ENCODE measurements at regions not wholly inside any gene's neighbourhood (a gene's known extent, or its start where the extent isn't known, plus 50 kb on each side); places are given as distances from the start of the nearest gene placed in this dataset.

DNA sequence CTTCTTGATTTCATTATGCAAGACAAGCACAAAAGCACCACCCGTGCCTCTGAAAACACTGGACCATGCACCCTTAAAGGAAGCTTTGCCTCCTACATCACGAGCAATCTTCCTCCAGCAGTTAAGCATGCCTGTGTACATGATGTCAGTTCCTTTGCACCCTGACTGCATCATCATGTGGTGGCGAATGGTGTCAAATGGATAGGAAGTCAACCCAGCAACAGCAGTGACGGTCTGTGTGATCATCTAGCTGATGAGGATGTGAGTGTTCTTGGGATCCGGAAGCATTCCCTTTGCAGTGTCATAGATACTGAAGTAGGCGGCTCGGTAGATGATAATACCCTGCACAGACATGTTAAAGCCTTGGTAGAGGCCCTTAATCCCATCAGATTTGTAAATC is 240.7 kb upstream of the FAM98A start:
- no peak for DNase-seq (ENCODE audit: low read depth in 2 of 2, low spot score in 1 of 2)

DNA sequence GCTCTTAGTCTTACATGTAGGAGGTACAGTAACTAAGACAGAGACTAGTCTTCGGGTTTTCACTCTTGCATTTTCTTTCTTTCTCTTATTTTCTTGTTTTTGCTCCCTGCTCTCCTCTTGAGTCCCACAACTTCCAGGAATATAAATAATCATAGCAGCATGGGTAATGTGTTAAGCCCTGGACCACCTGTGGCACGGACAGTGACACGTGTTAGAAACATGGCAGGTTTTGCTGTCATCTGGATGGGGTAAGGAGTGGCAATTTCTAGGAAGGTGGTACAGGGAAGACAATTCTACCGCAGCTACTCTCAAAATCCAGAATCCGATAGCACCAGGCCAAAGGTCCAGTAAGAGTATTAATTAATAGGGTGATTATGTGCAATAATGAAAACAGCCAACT is 237.5 kb upstream of the FAM98A start:
- no peak for DNase-seq (ENCODE audit: low read depth in 2 of 2, low spot score in 1 of 2)

DNA sequence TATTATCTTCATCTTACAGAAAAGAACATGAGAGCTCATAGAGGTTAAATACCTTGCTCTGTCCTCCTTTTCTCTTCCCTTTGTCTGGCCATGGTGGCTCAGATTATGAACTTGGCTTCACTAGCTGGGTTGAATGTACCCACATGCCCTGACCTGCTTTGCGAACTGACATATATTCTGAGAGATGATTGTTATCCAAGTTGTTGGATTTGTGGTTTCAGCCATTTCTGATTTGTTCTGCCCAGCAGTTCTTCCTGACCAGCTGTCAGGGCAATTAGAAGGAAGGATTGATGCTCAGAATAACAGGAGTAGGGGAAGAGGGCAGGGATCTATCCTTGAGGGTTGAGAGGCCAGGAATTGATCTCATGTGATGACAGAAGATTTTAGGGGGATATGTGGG is 236.8 kb upstream of the FAM98A start:
- DNase-seq (ENCODE audit: low read depth in 2 of 2, low spot score in 1 of 2), result no peak

DNA sequence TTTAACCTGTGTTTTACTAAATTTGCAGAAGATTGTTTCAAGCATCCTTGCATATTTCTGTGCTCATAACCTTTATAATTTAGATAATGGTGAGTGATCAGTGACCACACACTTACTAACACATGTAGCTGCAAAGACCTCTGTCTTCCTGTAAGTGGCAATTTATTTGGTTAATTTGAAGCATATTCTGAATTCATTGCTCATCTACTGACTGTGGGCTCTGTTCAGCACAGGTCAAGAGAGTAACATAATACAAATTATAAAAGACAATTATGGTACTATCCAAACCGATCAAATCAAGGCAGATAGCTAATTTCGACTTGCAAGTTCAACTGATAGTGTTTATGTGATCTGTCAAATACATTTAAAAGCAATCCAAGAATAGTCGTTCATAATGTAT is 223.9 kb upstream of the FAM98A start:
- DNase-seq (ENCODE audit: low read depth in 2 of 2, low spot score in 1 of 2), result no peak

DNA sequence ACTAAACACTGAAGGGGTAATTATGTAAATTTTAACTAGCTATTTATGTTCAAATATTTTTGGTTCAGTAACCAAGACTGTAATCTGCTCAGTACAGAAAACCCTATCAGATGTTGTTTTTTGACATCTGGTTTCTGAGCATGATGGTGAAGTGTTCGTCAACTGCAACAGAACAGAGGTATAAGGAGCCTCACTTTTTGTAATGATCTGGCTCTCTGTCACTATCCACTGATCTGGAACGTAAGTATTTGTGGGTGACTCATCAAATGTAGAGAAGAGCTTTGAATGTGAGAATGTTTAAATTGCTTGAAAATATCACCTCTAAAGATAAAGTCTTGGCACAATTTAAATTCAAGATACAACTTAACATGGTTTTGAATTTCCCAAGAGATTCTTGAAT is 213.6 kb upstream of the FAM98A start:
- no peak for DNase-seq (ENCODE audit: low read depth in 2 of 2, low spot score in 1 of 2)

DNA sequence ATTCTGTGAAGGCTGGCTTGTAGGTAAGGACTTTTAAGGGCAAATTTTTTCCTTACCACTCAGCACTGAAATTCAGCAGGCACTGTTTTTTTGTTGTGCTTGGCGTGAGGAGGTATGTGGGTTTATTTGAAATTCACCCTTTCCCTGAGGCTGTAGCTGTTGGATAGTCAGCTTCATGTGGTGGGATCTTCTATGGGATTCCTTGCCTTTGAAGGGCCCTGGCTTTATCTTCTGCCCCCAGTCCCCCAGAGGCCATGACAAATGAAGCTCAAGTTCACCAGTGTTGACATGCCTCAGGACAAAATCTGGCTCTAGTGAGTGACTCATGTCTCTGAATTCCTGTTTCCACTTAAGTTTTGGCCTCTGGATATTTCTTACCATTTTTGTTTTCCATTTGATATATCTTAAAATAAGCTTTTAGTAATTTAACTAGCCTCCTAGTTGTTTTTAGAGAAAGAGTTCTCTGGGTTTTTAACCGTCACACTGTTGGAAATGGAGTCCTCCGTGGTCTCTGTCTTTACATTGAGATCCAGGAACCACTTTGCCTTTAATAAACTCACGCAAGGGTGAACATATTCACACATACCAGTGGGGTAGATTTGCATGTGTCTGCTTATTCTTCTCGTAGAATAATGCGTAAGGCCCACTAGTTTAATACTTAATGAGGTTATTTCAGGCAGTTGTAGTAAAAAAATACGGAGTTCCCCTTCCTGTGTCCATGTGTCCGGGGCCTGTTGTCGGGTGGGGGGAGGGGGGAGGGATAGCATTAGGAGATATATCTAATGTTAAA is 211.1 kb upstream of the FAM98A start:
- DNase-seq (ENCODE audit: low read depth in 2 of 2, low spot score in 1 of 2), result no peak

DNA sequence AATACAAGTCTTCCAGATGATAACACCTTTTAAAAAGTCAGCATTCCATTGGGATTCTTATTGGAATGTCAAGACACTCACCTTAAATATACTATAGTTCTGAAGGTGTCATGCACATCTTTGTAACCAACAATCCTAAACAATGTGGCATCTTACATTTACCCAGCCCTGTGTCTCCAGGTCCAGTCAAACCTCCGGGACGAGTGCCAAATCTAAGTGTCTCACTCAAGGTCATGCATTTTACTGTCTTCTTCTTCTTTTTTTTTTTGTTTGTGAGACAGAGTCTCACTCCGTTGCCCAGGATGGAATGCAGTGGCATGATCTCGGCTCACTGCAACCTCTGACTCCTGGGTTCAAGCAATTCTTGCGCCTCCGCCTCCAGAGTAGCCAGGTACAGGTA is 206.9 kb upstream of the FAM98A start:
- DNase-seq (ENCODE audit: low read depth in 2 of 2, low spot score in 1 of 2), result no peak

DNA sequence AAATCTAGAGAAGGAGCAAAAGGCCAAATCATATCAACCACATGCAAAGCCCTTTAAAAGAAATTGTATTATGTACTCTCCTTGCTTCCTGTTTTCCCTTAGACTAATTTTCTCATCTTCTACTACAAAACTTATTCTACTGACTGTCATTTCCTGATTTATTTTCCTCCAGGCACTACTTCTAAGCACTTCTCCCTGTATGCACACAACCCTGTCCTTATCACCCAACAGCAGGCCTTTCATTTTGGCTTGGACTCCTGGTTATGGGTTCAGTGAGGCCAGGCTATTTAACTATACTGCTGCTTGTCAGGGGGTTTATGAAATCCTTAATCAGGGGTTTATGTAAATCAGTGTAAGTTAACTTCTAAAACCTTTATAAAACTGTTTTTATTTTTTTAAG is 205.1 kb upstream of the FAM98A start:
- no peak for DNase-seq (ENCODE audit: low read depth in 2 of 2, low spot score in 1 of 2)

DNA sequence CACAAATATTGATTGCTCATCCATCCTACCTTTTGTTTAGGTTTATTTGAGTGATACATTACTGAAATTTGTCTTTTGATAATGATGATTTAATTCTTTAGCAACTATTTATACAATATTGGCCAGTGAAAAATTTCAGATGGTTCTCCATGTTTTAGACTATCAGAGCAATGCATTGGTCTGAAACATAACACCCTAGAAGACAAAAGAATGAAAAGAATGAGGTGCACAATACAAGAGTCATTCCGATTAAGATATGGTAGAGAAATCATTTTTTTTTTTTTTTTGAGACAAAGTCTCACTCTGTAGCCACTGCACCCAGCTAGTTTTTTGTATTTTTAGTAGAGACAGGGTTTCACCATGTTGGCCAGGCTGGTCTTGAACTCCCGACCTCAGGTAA is 197.4 kb upstream of the FAM98A start:
- no peak for DNase-seq (ENCODE audit: low read depth in 2 of 2, low spot score in 1 of 2)

DNA sequence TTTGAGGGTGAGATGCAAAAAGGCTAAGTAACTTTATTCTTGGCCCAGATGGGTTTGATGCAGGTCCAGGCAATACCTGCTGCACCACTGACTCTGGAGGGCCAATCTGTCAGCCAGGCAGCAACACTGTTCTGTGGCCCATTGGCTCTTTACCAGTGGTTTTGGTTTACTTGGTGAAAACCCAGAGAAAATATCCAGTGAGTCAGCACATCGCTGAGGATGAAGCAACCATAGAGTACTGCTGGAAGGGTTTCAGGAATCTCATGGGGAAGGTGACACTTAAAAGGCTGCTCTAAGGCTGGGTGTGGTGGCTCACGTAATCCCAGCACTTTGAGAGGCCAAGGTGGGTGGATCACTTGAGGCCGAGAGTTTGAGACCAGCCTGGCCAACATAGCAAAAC is 192.5 kb upstream of the FAM98A start:
- DNase-seq (ENCODE audit: low read depth in 2 of 2, low spot score in 1 of 2), result no peak

DNA sequence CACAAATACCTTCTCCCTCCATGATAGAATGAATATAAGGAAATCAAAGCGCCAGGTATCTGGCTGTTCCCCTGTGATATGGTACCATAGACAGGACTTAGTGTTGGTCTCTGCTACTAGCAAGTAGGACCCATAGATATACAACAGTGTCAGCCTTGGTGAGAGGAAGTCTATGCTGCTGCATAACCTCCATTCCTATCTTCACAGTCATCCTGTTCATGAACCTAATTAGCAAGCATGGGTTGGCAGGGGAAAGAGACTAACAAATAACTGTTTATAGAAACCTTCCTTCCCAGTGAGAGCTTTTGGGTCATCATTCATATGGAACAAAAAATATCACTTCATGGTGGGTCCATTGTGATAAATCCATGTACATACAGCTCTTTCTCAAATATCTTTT is 188.9 kb upstream of the FAM98A start:
- DNase-seq (ENCODE audit: low read depth in 2 of 2, low spot score in 1 of 2), result no peak

DNA sequence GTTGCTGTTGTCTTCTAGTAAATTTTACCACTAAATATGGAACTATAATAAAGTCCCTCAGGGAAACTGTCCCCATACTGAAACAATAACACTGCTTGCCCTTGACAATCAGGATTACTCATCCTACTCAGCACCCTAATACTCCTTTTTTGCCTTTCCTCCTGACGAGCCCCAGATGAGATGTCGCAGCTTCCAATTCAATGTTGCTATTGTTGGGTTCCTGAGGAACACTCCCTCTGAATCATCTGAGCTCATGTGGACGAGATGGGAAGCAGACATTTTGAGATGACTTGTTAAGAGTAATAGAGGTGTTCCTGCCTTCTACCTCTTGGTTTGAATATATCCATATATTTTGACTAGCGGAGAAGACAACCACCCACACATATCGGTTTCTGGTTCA is 187.8 kb upstream of the FAM98A start:
- DNase-seq (ENCODE audit: low read depth in 2 of 2, low spot score in 1 of 2), result no peak

DNA sequence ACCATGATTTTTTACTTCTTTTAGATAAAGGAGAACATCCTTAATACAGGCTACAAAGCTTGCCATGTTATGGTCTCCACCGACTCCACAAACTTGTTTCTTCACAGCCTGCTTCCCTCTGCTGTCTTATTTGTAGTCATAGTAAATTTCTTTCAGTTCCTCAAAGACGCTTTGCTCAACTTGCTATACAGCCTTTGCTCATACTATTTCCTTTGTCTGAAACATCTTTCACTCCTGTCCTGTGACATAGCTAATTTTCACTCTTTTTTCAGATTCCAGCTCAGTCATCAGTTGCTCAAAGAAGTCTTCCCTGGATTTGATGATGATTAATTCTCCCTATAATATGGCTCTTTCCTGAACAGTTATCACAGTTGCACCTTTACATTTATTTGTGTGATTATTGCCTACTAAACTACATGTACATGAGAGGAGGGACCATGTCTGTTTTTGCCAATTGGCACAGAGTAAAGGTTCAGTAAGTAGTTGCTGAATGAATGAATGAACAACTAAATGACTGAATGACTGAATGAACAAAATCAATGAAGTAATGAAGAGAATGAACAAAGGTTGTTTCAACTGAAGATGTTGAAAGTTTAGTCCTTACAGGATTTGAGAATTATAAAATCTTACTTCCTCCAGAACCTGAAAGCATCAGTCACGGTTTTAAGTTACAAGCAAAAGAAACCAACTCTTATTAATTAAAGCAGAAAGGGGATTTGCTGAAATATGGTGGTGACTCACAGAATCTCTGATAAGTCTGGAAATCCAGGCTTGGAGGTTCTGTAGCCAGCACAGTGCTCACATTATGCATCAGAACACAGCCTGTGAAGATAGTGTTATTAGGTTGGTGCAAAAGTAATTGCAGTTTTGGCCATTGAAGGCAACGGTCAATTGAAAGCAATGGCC is 186.4 kb upstream of the FAM98A start:
- no peak for DNase-seq (ENCODE audit: low read depth in 2 of 2, low spot score in 1 of 2)

DNA sequence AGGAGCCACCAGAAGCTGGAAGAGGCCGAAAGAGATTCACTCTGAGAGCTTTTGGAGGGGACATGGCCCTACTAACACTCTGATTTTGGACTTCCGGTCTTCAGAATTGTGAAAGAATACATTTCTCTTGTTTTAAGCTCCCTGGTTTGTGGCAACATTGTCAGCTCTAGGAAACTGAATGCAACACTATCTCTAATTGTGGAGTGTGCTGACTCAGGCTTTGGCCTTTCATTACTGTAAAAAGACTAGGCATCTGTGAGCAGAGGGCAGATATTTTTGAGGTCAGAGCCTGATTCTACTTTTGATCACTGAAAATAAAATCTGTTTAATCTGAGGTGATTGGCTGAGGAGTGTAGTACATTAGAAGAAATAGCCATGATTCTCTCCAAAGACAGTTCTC is 185.4 kb upstream of the FAM98A start:
- DNase-seq (ENCODE audit: low read depth in 2 of 2, low spot score in 1 of 2), result no peak

DNA sequence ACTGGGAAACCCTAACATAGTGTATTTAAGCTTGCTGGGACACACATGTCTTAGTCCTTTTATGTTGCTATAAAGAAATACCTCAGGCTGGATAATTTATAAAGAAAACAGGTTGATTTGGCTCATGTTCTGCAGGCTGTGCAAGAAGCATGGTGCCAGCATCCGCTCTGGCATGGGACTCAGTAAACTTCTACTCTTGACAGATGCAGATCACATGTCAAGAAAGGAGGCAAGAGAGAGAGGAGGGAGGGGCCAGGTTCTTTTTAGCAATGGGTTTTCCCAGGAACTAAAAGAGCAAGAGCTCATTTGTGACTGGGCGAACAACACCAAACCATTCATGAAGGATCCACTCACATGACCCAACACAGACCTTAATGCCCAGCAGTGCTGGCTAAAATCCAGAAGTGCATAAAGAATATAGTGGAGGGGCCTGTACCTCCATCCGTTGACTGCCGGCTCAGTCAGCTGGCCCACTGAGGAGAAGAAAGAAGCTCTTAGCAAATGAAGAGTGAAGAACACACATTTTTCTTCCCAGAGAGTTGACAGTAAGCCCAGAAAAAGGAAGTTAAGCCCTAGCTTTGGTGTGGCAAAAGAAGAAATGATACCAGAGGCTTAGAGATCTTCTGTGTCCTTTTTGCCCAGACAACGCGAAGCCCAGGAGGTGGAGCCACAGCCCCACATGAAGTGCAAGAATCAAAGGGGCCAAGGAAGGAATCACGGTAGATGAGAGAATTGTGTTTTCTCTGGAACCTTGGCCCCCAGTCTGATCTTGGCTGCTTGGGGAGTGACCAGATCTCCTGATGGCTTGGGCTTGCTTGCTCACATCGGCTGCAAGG is 183.5 kb upstream of the FAM98A start:
- DNase-seq (ENCODE audit: low read depth in 2 of 2, low spot score in 1 of 2), result no peak

DNA sequence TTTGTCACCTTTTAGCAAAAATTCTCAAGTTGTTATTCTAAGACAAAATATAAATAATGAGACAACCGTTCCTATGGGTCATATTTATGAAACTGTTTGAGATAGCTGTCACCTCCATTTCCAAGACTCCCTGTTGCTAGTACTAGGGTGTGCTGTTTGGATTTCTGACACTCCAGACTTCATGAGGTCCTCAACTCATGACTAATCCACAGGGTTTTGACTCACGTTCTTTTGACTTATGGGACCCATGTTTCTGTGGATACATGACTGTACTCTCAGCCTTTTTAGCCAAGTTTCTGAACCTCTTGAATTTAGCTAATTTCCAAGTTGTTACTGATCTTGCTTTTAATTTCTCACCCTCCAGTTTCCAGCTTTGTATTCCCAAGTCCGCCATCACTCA is 178.7 kb upstream of the FAM98A start:
- DNase-seq (ENCODE audit: low read depth in 2 of 2, low spot score in 1 of 2), result no peak

DNA sequence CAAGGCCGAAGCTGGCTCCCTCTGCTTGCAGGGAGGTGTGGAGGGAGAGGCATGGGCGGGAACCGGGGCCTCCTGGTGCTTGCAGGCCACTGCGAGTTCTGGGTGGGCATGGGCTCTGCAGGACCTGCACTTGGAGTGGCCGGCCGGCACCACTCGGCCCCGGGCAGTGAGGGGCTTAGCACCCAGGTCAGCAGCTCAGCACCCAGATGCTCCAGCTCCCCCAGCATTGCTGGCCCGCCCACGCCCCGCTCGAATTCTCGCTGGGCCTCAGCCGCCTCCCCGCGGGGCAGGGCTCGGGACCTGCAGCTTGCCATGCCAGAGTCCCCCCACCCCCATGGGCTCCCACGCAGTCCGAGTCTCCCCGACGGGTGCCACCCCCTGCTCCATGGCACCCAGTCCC is 176.2 kb upstream of the FAM98A start:
- no peak for DNase-seq (ENCODE audit: low read depth in 2 of 2, low spot score in 1 of 2)

DNA sequence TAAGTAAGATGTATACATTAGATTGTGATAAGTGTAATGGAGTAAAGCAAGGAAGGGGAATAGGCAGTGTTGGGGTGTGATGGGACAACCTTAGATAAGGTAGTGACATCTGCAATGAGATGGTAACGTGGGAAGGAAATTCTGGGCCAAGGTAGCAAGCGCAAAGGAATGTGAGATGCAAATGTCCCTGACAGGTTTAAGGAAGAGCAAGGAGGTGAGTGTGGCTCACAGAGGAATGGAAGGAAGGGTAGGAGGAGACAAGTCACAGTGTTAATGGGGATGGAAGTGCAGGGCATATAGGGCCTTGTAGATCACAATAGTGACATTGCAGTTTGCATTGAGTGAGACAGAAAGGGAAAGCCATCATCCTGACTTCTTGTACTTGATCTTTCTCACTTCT is 170.9 kb upstream of the FAM98A start:
- no peak for DNase-seq (ENCODE audit: low read depth in 2 of 2, low spot score in 1 of 2)

DNA sequence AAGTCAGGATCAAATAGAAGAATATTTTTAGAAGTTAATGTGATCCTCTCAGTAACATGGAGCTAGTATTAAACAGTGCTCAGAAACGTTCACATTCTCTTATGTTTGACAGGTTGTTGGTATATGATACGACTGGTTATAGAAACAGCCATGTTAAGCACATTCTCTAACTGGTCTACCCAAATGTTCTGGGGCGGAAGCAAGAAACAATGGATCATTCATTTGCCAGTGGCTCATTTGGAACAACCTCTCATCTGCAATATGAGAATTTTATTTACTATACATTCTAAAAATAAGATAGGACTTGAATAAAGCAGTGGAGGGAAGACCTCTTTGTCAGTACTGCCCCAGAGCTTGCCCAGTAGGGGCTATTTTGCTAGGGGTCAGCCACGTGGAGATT is 167.1 kb upstream of the FAM98A start:
- no peak for DNase-seq (ENCODE audit: low read depth in 2 of 2, low spot score in 1 of 2)

DNA sequence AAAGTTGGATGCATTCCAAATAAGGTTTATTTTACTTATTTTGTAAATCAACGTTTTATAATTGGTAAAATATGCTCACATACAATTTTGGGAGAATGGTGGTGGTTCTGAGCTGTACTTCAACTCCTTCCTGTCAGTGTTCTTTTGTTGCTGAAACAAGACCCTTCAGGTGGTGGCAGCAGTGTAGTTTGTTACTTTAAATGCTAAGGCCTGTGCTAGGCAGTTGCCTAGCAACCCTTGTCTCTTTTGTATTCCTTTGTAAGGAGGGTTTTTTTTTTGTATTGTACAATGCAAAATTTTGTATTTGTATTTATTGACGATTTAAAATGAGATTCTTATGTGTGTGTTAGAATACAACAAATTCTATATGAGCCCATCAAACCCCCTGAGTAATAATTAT is 166.0 kb upstream of the FAM98A start:
- no peak for DNase-seq (ENCODE audit: low read depth in 2 of 2, low spot score in 1 of 2)

DNA sequence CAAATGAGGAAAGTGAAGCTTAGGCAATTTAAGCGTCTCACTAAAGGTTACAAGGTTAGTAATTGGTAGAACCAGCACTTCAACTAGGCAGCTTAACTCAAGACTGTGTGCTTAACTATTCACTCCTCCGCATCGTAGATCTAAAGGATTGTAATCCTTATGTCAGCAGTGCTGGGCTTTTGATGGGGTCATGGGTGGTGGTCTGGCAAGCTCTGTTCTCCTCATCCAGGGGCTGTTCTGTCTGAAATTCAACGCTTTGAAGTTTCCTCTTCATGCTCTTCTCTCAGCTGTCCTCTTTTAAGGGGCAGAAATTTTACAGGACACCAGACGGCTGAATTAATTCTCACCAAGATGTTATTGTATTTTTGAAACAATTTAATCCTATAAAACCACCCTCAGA is 165.5 kb upstream of the FAM98A start:
- DNase-seq (ENCODE audit: low read depth in 2 of 2, low spot score in 1 of 2), result no peak
